CD14-positive monocyte (primary cell): ENCODE measurements at regions not wholly inside any gene's neighbourhood (a gene's known extent, or its start where the extent isn't known, plus 50 kb on each side); places are given as distances from the start of the nearest gene placed in this dataset.

Experiments used
- DNase-seq, 3 donors: peaks; one replicate each; pipeline ENCODE4 v3.0.0-alpha.2; 2011 to 2022
- H2AFZ ChIP-seq: 2 replicates; pipeline ENCODE4 v1.6.0; 2012; ENCODE audit warnings: mild to moderate bottlenecking, low read depth, low read length, inconsistent platforms; ENCODE audit not compliant: insufficient read depth, poor library complexity, severe bottlenecking
- H3K27ac ChIP-seq, 2 donors: 1 replicate in 1 of 2; 2 replicates in 1 of 2; pipeline ENCODE4 v1.5.1; 2012 to 2013; ENCODE audit warnings: low read length in 2 of 2, control low read depth in 1 of 2, inconsistent platforms in 1 of 2, low read depth in 1 of 2, mild to moderate bottlenecking in 1 of 2
- H3K27me3 ChIP-seq, 2 donors: one replicate each; pipeline versions ENCODE4 v1.6.0 to v1.6.1; 2011 to 2013; ENCODE audit warnings: low read length in 2 of 2; ENCODE audit not compliant: control insufficient read depth in 2 of 2, insufficient read depth in 2 of 2
- H3K36me3 ChIP-seq, 2 donors: replicated peaks in 1 of 2; 1 replicate in 1 of 2; 2 replicates in 1 of 2; pipeline versions ENCODE4 v1.5.1 to v1.6.1; 2012 to 2013; ENCODE audit warnings: low read length in 2 of 2, control low read depth in 1 of 2, inconsistent platforms in 1 of 2, mild to moderate bottlenecking in 1 of 2; ENCODE audit not compliant: insufficient read depth in 2 of 2, control insufficient read depth in 1 of 2
- H3K4me1 ChIP-seq, 2 donors: 1 replicate in 1 of 2; 2 replicates in 1 of 2; pipeline versions ENCODE4 v1.5.1 to v1.6.1; 2012 to 2013; ENCODE audit warnings: low read length in 2 of 2, control low read depth in 1 of 2, inconsistent platforms in 1 of 2, mild to moderate bottlenecking in 1 of 2, moderate library complexity in 1 of 2; ENCODE audit not compliant: insufficient read depth in 2 of 2, control insufficient read depth in 1 of 2
- H3K4me2 ChIP-seq: replicated peaks from 2 replicates; pipeline ENCODE3; 2012; ENCODE audit warnings: low read length, moderate library complexity, mild to moderate bottlenecking; ENCODE audit not compliant: poor library complexity, severe bottlenecking; ENCODE audit errors: extremely low read depth
- H3K4me3 ChIP-seq, 3 experiments: fragments of 200-600 bp in 1 of 3; sonication (generic) in 1 of 3; replicated peaks in 1 of 3; 1 replicate in 2 of 3; 2 replicates in 1 of 3; pipeline ENCODE4 v1.5.1; 2011 to 2013; ENCODE audit warnings: low read length in 3 of 3, mild to moderate bottlenecking in 3 of 3, control low read depth in 2 of 3, low read depth in 2 of 3, inconsistent platforms in 1 of 3, moderate library complexity in 1 of 3
- H3K79me2 ChIP-seq: 2 replicates; pipeline ENCODE4 v1.6.0; 2012; ENCODE audit warnings: mild to moderate bottlenecking, control low read depth, inconsistent platforms, low read length, moderate library complexity; ENCODE audit not compliant: insufficient read depth
- H3K9ac ChIP-seq: 2 replicates; pipeline ENCODE4 v1.6.0; 2017; ENCODE audit warnings: low read length, mild to moderate bottlenecking; ENCODE audit not compliant: insufficient read depth, poor library complexity, severe bottlenecking
- H3K9me3 ChIP-seq, 2 donors: replicated peaks in 1 of 2; 1 replicate in 1 of 2; 2 replicates in 1 of 2; pipeline versions ENCODE4 v1.5.1 to v1.6.1; 2012 to 2013; ENCODE audit warnings: low read length in 2 of 2, control low read depth in 1 of 2; ENCODE audit not compliant: control insufficient read depth in 1 of 2, insufficient read depth in 1 of 2
- H4K20me1 ChIP-seq: 2 replicates; pipeline ENCODE4 v1.6.0; 2012; ENCODE audit warnings: mild to moderate bottlenecking, low read length, control low read depth, moderate library complexity; ENCODE audit not compliant: insufficient read depth
- H3K27ac Mint-ChIP-seq, 7 donors: one replicate each; pipeline ENCODE4 v1.8.0; 2020; ENCODE audit warnings: mild to moderate bottlenecking in 7 of 7, mixed read lengths in 7 of 7, moderate library complexity in 6 of 7, inconsistent platforms in 2 of 7
- H3K27me3 Mint-ChIP-seq, 3 donors: one replicate each; pipeline ENCODE4 v1.8.0; 2021 to 2022; ENCODE audit warnings: low read depth in 3 of 3, mild to moderate bottlenecking in 3 of 3, mixed read lengths in 3 of 3, moderate library complexity in 3 of 3, inconsistent platforms in 1 of 3
- H3K36me3 Mint-ChIP-seq, 2 donors: one replicate each; pipeline ENCODE4 v1.8.0; 2020; ENCODE audit warnings: mixed read lengths in 2 of 2, inconsistent platforms in 1 of 2, mild to moderate bottlenecking in 1 of 2
- H3K4me1 Mint-ChIP-seq: one replicate; pipeline ENCODE4 v1.8.0; 2020; ENCODE audit warnings: mild to moderate bottlenecking, mixed read lengths
- H3K4me3 Mint-ChIP-seq, 2 donors: one replicate each; pipeline ENCODE4 v1.8.0; 2020; ENCODE audit warnings: mild to moderate bottlenecking in 2 of 2, mixed read lengths in 2 of 2, moderate library complexity in 1 of 2
- H3K9me3 Mint-ChIP-seq, 7 donors: one replicate each; pipeline ENCODE4 v1.8.0; 2020 to 2022; ENCODE audit warnings: mixed read lengths in 7 of 7, mild to moderate bottlenecking in 6 of 7, moderate library complexity in 6 of 7, inconsistent platforms in 2 of 7
- WGBS: methylation state at CpG from one replicate; pipeline ENCODE4 v1.1.5; 2013; ENCODE audit warnings: missing lambda C conversion rate; ENCODE audit not compliant: insufficient coverage; 5-methylcytosine and 5-hydroxymethylcytosine counted together
- intact Hi-C, 2 donors: fragments of 100-400 bp; cut with micrococcal nuclease; formaldehyde crosslinking; loops; one replicate each; pipeline versions ENCODE4 v1.15.0 to v1.15.1; 2023
- TF ChIP-seq, protein P1 (sequence below): fragments of 200-600 bp; IDR thresholded peaks from one replicate; pipeline ENCODE4 v1.8.0; 2022; ENCODE audit warnings: antibody characterized with exemption, mild to moderate bottlenecking

DNA sequence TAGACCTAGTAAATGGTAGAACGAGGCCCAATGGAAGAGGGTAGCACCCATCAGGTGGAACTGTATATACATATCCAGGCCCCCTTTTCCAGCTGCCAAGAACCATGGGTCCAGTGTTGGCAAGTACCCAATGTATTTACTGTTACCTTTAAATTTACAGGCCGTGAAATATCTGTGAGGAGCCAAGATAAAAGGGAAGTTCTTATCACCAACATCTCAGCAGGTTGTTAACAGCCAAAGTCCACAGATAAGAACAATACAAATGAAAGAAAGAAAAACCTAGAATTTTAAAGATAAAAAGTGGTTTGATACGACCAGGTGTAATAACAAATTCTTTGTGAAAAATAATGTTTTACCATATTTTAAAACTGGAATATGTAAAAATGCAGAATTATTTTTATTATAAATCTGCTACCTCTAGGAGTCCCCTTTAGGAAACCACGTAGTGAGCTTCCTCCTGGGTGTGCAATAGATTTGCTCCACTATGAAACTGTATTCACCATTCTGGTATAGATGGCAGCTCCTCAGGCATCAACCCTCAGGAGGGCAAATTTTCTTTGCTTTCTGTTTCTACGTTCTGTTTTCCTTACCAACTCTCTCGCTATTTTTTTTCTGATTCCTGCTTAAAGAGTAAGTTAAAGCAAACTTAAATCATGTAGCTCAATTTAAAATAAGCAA lies 292.2 kb upstream of the SLC10A2 start:
- peaks cover 0 to 8% (median 5%) of the 10 kb centered on the region in 7 donors for H3K9me3 Mint-ChIP-seq
- DNase-seq: no peak
- TF ChIP-seq, protein P1, sequence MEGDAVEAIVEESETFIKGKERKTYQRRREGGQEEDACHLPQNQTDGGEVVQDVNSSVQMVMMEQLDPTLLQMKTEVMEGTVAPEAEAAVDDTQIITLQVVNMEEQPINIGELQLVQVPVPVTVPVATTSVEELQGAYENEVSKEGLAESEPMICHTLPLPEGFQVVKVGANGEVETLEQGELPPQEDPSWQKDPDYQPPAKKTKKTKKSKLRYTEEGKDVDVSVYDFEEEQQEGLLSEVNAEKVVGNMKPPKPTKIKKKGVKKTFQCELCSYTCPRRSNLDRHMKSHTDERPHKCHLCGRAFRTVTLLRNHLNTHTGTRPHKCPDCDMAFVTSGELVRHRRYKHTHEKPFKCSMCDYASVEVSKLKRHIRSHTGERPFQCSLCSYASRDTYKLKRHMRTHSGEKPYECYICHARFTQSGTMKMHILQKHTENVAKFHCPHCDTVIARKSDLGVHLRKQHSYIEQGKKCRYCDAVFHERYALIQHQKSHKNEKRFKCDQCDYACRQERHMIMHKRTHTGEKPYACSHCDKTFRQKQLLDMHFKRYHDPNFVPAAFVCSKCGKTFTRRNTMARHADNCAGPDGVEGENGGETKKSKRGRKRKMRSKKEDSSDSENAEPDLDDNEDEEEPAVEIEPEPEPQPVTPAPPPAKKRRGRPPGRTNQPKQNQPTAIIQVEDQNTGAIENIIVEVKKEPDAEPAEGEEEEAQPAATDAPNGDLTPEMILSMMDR: no peak
- no CpG with 5 or more reads among the region's 6 CpGs for WGBS
- Histone ChIP-seq H3K27me3 (no peaks in the 10 kb centered on the region), H3K4me2 (no peak overlapping the region), H3K36me3 (no peaks in the 10 kb centered on the region), H3K4me1 (no peaks in the 10 kb centered on the region), H3K79me2 (no peaks in the 10 kb centered on the region), H4K20me1 (no peaks in the 10 kb centered on the region), H3K9ac (no peak overlapping the region), H3K27ac (no peak overlapping the region), H3K4me3 (no peak overlapping the region), H3K9me3 (peaks cover 0 to 5% of the 10 kb centered on the region in 2 donors), H2AFZ (no peak overlapping the region)
- intact Hi-C loops: no loop called here
- no peak overlapping the region for H3K4me3 Mint-ChIP-seq
- no peak overlapping the region for H3K27ac Mint-ChIP-seq
- no peaks in the 10 kb centered on the region for H3K36me3 Mint-ChIP-seq
- H3K4me1 Mint-ChIP-seq: no peaks in the 10 kb centered on the region
- H3K27me3 Mint-ChIP-seq: peaks cover 0 to 3% (median 1%) of the 10 kb centered on the region in 3 donors

DNA sequence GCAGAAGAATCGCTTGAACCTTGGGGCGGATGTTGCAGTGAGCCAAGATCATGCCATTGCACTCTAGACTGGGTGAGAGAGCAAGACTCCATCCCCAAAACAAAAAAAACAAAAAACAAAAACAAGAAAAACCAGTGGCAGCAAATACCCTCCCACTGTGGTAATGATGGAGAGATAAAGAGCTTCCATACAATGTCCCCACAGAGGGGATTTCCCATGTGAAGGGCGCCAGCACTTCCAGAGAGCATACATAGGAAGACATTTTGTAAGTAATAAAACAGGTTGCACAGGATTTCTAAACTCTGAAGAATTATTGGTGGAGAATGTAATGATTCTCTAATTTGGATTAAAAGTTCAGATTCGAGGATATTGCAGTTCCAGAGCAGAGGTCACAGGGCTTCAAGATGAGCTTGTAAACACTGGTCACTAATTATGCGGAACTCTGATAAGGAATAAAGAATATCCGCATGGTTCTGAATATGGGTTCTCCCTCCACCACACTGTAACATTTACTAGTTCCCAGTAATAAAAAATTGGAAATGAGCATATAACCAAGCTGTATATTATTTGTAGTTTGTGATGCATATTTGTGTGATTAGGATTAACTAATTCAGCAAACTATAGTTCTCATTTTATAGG lies 290.1 kb upstream of the SLC10A2 start:
- no peaks in the 10 kb centered on the region for H4K20me1 ChIP-seq
- H3K36me3 Mint-ChIP-seq: no peaks in the 10 kb centered on the region
- peaks cover 0 to 3% (median under 1%) of the 10 kb centered on the region in 3 donors for H3K27me3 Mint-ChIP-seq
- intact Hi-C loops: no loop called here
- H3K4me2 ChIP-seq: no peak overlapping the region
- H3K9me3 Mint-ChIP-seq: peaks cover 0 to 15% (median 4%) of the 10 kb centered on the region in 7 donors
- no peak overlapping the region for H3K4me3 ChIP-seq
- peaks cover 0 to 5% of the 10 kb centered on the region in 2 donors for H3K9me3 ChIP-seq
- H3K36me3 ChIP-seq: no peaks in the 10 kb centered on the region
- H3K27ac ChIP-seq: no peak overlapping the region
- no peak overlapping the region for H3K9ac ChIP-seq
- no peaks in the 10 kb centered on the region for H3K27me3 ChIP-seq
- H3K4me1 ChIP-seq: no peaks in the 10 kb centered on the region
- TF ChIP-seq, protein P1: no peak
- H3K79me2 ChIP-seq: no peaks in the 10 kb centered on the region
- no peak overlapping the region for H3K27ac Mint-ChIP-seq
- no peak overlapping the region for H3K4me3 Mint-ChIP-seq
- H2AFZ ChIP-seq: no peak overlapping the region
- no peaks in the 10 kb centered on the region for H3K4me1 Mint-ChIP-seq
- WGBS: 100% methylated on average over 1 of the region's 6 CpGs
- DNase-seq: no peak
